ENCODE measurements at regions not wholly inside any gene's neighbourhood (a gene's known extent, or its start where the extent isn't known, plus 50 kb on each side); places are given as distances from the start of the nearest gene placed in this dataset.

GRCh38 chrX:124925681-124926080 lies 394.0 kb upstream of the TEX13C start:
- TF ChIP-seq YY1 (IDR thresholded peaks at IDR 0.05) (no peak), CTCF (IDR thresholded peaks at IDR 0.05; ENCODE audit: low read depth, low read length, missing input control) (no peak), ZBTB33 (IDR thresholded peaks at IDR 0.05) (no peak), TAF1 (conservative IDR thresholded peaks at IDR 0.05) (no peak), RAD21 (IDR thresholded peaks at IDR 0.05) (no peak), FOXA2 (IDR thresholded peaks at IDR 0.05) (no peak), JUND (IDR thresholded peaks at IDR 0.05) (no peak), EGR1 (IDR thresholded peaks at IDR 0.05; ENCODE audit: low read depth in 2 of 2) (no peak)
- TF ChIP-seq, protein P1, sequence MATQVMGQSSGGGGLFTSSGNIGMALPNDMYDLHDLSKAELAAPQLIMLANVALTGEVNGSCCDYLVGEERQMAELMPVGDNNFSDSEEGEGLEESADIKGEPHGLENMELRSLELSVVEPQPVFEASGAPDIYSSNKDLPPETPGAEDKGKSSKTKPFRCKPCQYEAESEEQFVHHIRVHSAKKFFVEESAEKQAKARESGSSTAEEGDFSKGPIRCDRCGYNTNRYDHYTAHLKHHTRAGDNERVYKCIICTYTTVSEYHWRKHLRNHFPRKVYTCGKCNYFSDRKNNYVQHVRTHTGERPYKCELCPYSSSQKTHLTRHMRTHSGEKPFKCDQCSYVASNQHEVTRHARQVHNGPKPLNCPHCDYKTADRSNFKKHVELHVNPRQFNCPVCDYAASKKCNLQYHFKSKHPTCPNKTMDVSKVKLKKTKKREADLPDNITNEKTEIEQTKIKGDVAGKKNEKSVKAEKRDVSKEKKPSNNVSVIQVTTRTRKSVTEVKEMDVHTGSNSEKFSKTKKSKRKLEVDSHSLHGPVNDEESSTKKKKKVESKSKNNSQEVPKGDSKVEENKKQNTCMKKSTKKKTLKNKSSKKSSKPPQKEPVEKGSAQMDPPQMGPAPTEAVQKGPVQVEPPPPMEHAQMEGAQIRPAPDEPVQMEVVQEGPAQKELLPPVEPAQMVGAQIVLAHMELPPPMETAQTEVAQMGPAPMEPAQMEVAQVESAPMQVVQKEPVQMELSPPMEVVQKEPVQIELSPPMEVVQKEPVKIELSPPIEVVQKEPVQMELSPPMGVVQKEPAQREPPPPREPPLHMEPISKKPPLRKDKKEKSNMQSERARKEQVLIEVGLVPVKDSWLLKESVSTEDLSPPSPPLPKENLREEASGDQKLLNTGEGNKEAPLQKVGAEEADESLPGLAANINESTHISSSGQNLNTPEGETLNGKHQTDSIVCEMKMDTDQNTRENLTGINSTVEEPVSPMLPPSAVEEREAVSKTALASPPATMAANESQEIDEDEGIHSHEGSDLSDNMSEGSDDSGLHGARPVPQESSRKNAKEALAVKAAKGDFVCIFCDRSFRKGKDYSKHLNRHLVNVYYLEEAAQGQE (IDR thresholded peaks at IDR 0.05) = no peak
